Activated CD8-positive, alpha-beta memory T cell treated with anti-CD3 and anti-CD28 coated beads for 36 hours (primary cell): ENCODE measurements at regions not wholly inside any gene's neighbourhood (a gene's known extent, or its start where the extent isn't known, plus 50 kb on each side); places are given as distances from the start of the nearest gene placed in this dataset.
"Not testable (repeated sequence)": the region's sequence is repeated elsewhere in the genome, so short reads cannot be mapped to it uniquely, and the experiment has no call there.

Experiments used
- CTCF ChIA-PET: fragments of 350-600 bp; sonication (Branson Sonifier 250); formaldehyde crosslinking; loops from one replicate; lab custom pipeline; 2021; ENCODE audit warnings: antibody characterized with exemption; lab: Charles Lee
- POLR2A ChIA-PET: fragments of 350-600 bp; sonication (Branson Sonifier 250); formaldehyde crosslinking; loops from one replicate; lab custom pipeline; 2021; ENCODE audit warnings: antibody characterized with exemption; lab: Charles Lee

GRCh38 chrX:45454290-45454689, 253.6 kb upstream of the DIPK2B start:
- POLR2A ChIA-PET: no interaction called here

GRCh38 chrX:45449982-45450381, 249.3 kb upstream of the DIPK2B start:
- ChIA-PET POLR2A (no interaction called here), CTCF (no interaction called here)

More at GRCh38 chrX:45454290-45454689, 253.6 kb upstream of the DIPK2B start:
- CTCF ChIA-PET: no interaction called here

GRCh38 chrX:45447995-45448394, 247.3 kb upstream of the DIPK2B start:
- POLR2A ChIA-PET: no interaction called here
- CTCF ChIA-PET: no interaction called here

GRCh38 chrX:45447331-45447730, 246.7 kb upstream of the DIPK2B start:
- ChIA-PET POLR2A (no interaction called here), CTCF (no interaction called here)

GRCh38 chrX:45445745-45446412, 245.2 kb upstream of the DIPK2B start:
- POLR2A ChIA-PET: no interaction called here

GRCh38 chrX:45437186-45437585, 236.5 kb upstream of the DIPK2B start:
- POLR2A ChIA-PET: no interaction called here
- CTCF ChIA-PET: no interaction called here

More at GRCh38 chrX:45445745-45446412, 245.2 kb upstream of the DIPK2B start:
- CTCF ChIA-PET: no interaction called here

- POLR2A ChIA-PET: no interaction called here
- CTCF ChIA-PET: no interaction called here
Measured at GRCh38 chrX:45435481-45435880, 234.8 kb upstream of the DIPK2B start.

- POLR2A ChIA-PET: no interaction called here
- CTCF ChIA-PET: no interaction called here
Measured at GRCh38 chrX:45434231-45434630, 233.6 kb upstream of the DIPK2B start.

GRCh38 chrX:45428831-45429230, 228.2 kb upstream of the DIPK2B start:
- ChIA-PET POLR2A (no interaction called here), CTCF (no interaction called here)

- POLR2A ChIA-PET: no interaction called here
- CTCF ChIA-PET: no interaction called here
Measured at GRCh38 chrX:45424326-45424725, 223.7 kb upstream of the DIPK2B start.

GRCh38 chrX:45422216-45422925, 221.7 kb upstream of the DIPK2B start:
- ChIA-PET CTCF (no interaction called here), POLR2A (no interaction called here)

- CTCF ChIA-PET: no interaction called here
- POLR2A ChIA-PET: no interaction called here
Measured at GRCh38 chrX:45421806-45422205, 221.1 kb upstream of the DIPK2B start.

GRCh38 chrX:45404206-45404605, 203.5 kb upstream of the DIPK2B start:
- CTCF ChIA-PET: no interaction called here

GRCh38 chrX:45401923-45402322, 201.2 kb upstream of the DIPK2B start:
- ChIA-PET CTCF (no interaction called here), POLR2A (no interaction called here)

More at GRCh38 chrX:45404206-45404605, 203.5 kb upstream of the DIPK2B start:
- POLR2A ChIA-PET: no interaction called here

- CTCF ChIA-PET, POLR2A ChIA-PET: not testable (repeated sequence)
Measured at GRCh38 chrX:45400951-45401725, 200.5 kb upstream of the DIPK2B start.

- ChIA-PET POLR2A (no interaction called here), CTCF (no interaction called here)
Measured at GRCh38 chrX:45400027-45400779, 199.5 kb upstream of the DIPK2B start.

- ChIA-PET CTCF (no interaction called here), POLR2A (no interaction called here)
Measured at GRCh38 chrX:45385757-45386156, 185.1 kb upstream of the DIPK2B start.

- CTCF ChIA-PET: no interaction called here
- POLR2A ChIA-PET: no interaction called here
Measured at GRCh38 chrX:45381841-45382240, 181.2 kb upstream of the DIPK2B start.

- ChIA-PET CTCF (no interaction called here), POLR2A (no interaction called here)
Measured at GRCh38 chrX:45381366-45381765, 180.7 kb upstream of the DIPK2B start.

GRCh38 chrX:45379236-45379635, 178.6 kb upstream of the DIPK2B start:
- ChIA-PET POLR2A (no interaction called here), CTCF (no interaction called here)
